ENCODE measurements at regions not wholly inside any gene's neighbourhood (a gene's known extent, or its start where the extent isn't known, plus 50 kb on each side); places are given as distances from the start of the nearest gene placed in this dataset.

GRCh38 chr7:25895792-25896171 is 256.2 kb upstream of the NFE2L3 start:
- no peak for DNase-seq

- DNase-seq = no peak
These were observed 254.7 kb upstream of the NFE2L3 start for GRCh38 chr7:25897261-25897782.

- no peak for DNase-seq
These were observed 251.8 kb upstream of the NFE2L3 start for GRCh38 chr7:25900245-25900644.

GRCh38 chr7:25900877-25901276 is 251.1 kb upstream of the NFE2L3 start:
- no peak for DNase-seq

GRCh38 chr7:25901658-25902057 is 250.3 kb upstream of the NFE2L3 start:
- DNase-seq = no peak

- DNase-seq = no peak
These were observed 246.0 kb upstream of the NFE2L3 start for GRCh38 chr7:25906003-25906402.

GRCh38 chr7:25906760-25907159 is 245.2 kb upstream of the NFE2L3 start:
- DNase-seq = no peak

- DNase-seq = no peak
These were observed 244.8 kb upstream of the NFE2L3 start for GRCh38 chr7:25907214-25907613.

GRCh38 chr7:25907731-25908130 is 244.3 kb upstream of the NFE2L3 start:
- no peak for DNase-seq

GRCh38 chr7:25908154-25908949 is 243.6 kb upstream of the NFE2L3 start:
- DNase-seq = no peak

- no peak for DNase-seq
These were observed 240.0 kb upstream of the NFE2L3 start for GRCh38 chr7:25911738-25912607.

GRCh38 chr7:25913598-25914224 is 238.3 kb upstream of the NFE2L3 start:
- no peak for DNase-seq

- no peak for DNase-seq
These were observed 233.3 kb upstream of the NFE2L3 start for GRCh38 chr7:25918731-25919130.

GRCh38 chr7:25922296-25922695 is 229.7 kb upstream of the NFE2L3 start:
- DNase-seq = no peak

GRCh38 chr7:25923741-25924460 is 228.1 kb upstream of the NFE2L3 start:
- no peak for DNase-seq

GRCh38 chr7:25926009-25926408 is 226.0 kb upstream of the NFE2L3 start:
- DNase-seq = no peak

GRCh38 chr7:25926451-25926850 is 225.5 kb upstream of the NFE2L3 start:
- DNase-seq = no peak

- no peak for DNase-seq
These were observed 224.9 kb upstream of the NFE2L3 start for GRCh38 chr7:25926891-25927625.

GRCh38 chr7:25927626-25927978 is 224.4 kb upstream of the NFE2L3 start:
- no peak for DNase-seq

- DNase-seq = no peak
These were observed 223.3 kb upstream of the NFE2L3 start for GRCh38 chr7:25928549-25929330.

- no peak for DNase-seq
These were observed 222.6 kb upstream of the NFE2L3 start for GRCh38 chr7:25929448-25929847.
